Esophagus (tissue), 2 donors: ENCODE measurements at regions not wholly inside any gene's neighbourhood (a gene's known extent, or its start where the extent isn't known, plus 50 kb on each side); places are given as distances from the start of the nearest gene placed in this dataset.

Experiments used
- H3K27ac ChIP-seq, 2 donors: one replicate each; pipeline ENCODE4 v1.5.1; 2013; ENCODE audit warnings: low read depth in 2 of 2, mild to moderate bottlenecking in 2 of 2, inconsistent platforms in 1 of 2, low read length in 1 of 2, moderate library complexity in 1 of 2
- H3K27me3 ChIP-seq, 2 donors: one replicate each; pipeline ENCODE4 v1.6.1; 2013; ENCODE audit warnings: low read length in 2 of 2, control low read depth in 1 of 2, mild to moderate bottlenecking in 1 of 2; ENCODE audit not compliant: insufficient read depth in 2 of 2, control insufficient read depth in 1 of 2
- H3K36me3 ChIP-seq, 2 donors: one replicate each; pipeline ENCODE4 v1.6.1; 2013; ENCODE audit warnings: low read length in 1 of 2; ENCODE audit not compliant: control insufficient read depth in 2 of 2, insufficient read depth in 2 of 2
- H3K4me1 ChIP-seq, 2 donors: one replicate each; pipeline ENCODE4 v1.6.1; 2013; ENCODE audit warnings: low read length in 1 of 2; ENCODE audit not compliant: control insufficient read depth in 2 of 2, insufficient read depth in 2 of 2
- H3K4me3 ChIP-seq, 2 donors: one replicate each; pipeline ENCODE4 v1.5.1; 2013; ENCODE audit warnings: low read length in 2 of 2, mild to moderate bottlenecking in 2 of 2, low read depth in 1 of 2, moderate library complexity in 1 of 2
- H3K9me3 ChIP-seq, 2 donors: one replicate each; pipeline ENCODE4 v1.6.1; 2013; ENCODE audit warnings: mild to moderate bottlenecking in 2 of 2, low read depth in 1 of 2, low read length in 1 of 2, moderate library complexity in 1 of 2; ENCODE audit not compliant: control insufficient read depth in 2 of 2, insufficient read depth in 1 of 2
- WGBS, 2 donors: extraction: QIAGEN DNeasy Blood & Tissue Kit; methylation state at CpG; one replicate each; pipeline ENCODE4 v1.1.7; 2013; 5-methylcytosine and 5-hydroxymethylcytosine counted together
- donor health status: healthy with polysubstance abuse.
- donor health status: Bipolar disorder and iron deficiency.

DNA sequence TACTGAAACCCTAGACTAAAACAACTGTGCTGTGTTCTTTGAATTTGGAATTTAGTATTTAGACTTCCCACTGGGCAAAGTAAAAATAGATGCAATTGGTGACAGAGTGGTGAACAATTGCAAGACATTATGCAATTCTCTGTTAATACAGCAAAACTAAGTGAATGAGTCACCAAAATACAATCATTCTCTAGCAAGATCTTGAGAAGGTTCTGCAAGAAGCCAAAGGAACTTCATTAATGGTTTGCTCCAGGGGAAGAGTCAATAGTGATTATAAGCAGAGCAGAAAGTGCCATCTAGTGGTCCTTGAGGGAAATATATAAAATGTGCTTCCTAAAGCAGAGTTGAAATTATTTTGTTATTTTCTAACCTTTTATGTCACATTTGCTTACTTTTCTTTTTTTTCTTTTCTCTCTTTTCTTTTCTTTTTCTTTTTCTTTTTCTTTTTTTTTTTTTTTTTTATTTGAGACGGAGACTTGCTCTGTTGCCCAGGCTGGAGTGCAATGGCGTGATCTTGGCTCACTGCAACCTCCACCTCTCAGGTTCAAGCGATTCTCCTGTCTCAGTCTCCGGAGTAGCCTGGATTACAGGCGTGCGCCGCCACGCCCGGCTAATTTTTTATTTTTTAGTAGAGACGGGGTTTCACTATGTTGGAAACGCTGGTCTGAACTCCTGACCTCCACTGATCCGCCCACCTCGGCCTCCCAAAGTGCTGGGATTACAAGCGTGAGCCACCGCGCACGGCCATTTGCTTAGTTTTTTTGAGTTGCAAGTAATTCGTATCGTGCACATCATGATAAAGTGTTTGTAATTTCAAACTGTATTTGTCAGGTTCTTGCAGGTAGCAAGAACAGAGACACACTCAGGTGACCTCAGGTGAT, 99.2 kb downstream of the CTH start:
- H3K36me3 ChIP-seq, result no peaks in the 10 kb centered on the region
- no peaks in the 10 kb centered on the region for H3K4me1 ChIP-seq
- no peaks in the 10 kb centered on the region for H3K9me3 ChIP-seq
- no peak overlapping the region for H3K4me3 ChIP-seq
- WGBS, 2 donors, result 61 to 64% methylated on average over 19 of the region's 19 CpGs
- H3K27ac ChIP-seq, result no peak overlapping the region
- H3K27me3 ChIP-seq, result no peaks in the 10 kb centered on the region

DNA sequence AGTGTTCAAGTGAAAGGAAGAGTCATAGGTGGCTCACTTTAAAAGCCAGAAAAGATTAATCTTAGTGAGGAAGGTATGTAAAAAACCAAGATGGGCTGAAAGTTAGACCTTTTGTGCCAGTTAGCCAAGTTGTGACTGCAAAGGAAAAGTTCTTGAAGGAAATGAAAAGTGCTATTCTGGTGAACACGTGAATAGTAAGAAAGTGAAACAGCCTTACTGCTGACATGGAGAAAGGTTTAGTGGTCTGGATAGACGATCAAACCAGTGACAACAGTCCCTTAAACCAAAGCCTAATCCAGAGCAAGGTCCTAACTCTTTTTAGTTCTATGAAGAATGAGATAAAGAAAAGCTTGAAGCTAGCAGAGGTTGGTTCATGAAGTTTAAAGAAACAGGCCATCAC, 106.4 kb downstream of the CTH start:
- Histone ChIP-seq H3K27me3 (no peaks in the 10 kb centered on the region), H3K9me3 (no peaks in the 10 kb centered on the region)
- 62 to 68% methylated on average over 2 of the region's 2 CpGs for WGBS, 2 donors

DNA sequence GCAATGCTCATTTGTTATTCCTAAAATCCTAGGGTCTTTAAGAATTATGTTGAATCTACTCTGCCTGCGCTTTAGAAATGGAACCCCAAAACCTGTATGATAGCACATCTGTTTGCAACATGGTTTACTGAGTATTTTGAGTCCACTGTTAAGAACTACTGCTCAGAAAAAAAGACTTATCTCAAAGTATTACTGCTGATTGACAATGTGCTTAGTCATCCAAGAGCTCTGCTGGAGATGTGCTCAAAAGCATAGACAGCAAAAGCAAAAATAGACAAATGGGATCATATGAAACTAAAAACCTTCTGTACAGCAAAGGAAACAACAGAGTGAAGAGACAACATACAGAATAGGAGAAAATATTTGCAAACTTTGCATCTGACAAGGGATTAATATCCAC, 107.0 kb downstream of the CTH start:
- Histone ChIP-seq H3K27me3 (no peaks in the 10 kb centered on the region), H3K4me3 (no peak overlapping the region), H3K27ac (no peak overlapping the region), H3K4me1 (no peaks in the 10 kb centered on the region), H3K9me3 (no peaks in the 10 kb centered on the region), H3K36me3 (no peaks in the 10 kb centered on the region)
- WGBS, 2 donors, result 87 to 93% methylated on average over 1 of the region's 1 CpG

More for the DNA sequence above, 106.4 kb downstream of the CTH start:
- Histone ChIP-seq H3K27ac (no peak overlapping the region), H3K36me3 (no peaks in the 10 kb centered on the region), H3K4me1 (no peaks in the 10 kb centered on the region), H3K4me3 (no peak overlapping the region)

DNA sequence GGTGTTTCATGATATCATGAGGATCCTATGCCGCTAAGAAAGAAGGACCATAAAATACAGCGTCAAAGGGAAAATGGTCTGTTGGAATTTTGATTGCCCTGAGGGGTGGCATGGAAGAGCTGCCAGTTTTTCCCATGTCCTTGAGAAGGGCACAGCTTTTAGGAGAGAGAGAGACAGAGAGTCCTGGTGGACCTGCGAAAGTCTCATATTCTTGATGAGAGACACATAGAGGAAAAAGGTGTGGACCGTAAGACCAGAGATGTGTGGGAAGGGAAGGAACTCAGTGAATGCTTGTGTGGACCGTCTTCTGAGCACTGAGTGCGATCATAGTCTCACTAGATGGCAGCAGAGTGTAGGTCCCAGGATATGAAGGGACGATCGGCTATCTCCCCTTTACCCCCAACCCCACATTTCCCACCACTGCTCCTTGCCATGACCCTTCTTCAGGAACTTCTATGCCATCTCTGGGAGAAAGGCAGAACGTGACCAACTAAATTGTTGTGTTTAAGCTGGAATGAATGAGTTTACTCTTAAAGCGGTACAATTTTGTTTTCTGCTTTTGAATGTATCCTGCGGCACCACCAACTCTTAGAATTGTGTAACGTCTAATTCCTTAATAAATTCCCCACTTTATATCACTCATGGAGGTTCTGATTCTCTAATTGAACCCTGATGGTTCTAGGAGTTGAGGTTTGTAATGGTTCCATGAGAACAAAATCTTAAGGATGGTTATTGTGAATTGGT, 117.7 kb downstream of the CTH start:
- no peaks in the 10 kb centered on the region for H3K36me3 ChIP-seq
- no peaks in the 10 kb centered on the region for H3K27me3 ChIP-seq
- 43 to 45% methylated on average over 12 of the region's 12 CpGs for WGBS, 2 donors
- H3K4me3 ChIP-seq, result no peak overlapping the region
- no peak overlapping the region for H3K27ac ChIP-seq
- H3K4me1 ChIP-seq, result no peaks in the 10 kb centered on the region
- no peaks in the 10 kb centered on the region for H3K9me3 ChIP-seq

DNA sequence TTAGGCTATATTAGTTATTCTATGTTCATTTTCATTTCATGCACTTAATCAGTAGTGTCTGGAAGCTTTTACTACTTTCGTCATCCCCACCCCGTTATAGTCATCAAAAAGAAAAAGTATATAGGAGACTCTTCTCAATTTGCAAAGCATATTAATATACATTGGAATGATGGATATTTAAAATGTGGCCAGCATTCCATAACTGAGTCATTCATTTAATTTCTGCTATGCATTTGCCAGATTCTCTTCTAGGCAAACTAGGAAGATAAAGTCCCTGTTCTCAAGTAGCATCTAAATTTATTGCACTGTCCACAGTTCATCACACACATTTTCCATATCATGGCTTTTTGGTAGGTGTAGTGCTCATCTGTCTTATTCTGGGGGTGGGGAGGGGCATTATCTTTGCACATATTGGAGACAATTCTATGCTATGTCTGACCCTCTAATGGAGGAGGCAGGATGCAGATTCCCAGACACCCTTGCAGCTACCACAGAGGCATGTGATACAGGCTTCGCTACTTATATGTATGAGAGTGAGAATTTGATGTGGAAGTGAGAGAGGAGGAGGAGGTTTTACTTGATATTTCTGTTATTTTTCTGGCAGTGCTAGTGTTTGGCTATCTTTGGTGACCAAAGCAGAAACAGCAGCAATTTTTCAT, 125.8 kb downstream of the CTH start:
- WGBS, 2 donors, result 89 to 92% methylated on average over 3 of the region's 3 CpGs
- Histone ChIP-seq H3K4me1 (no peaks in the 10 kb centered on the region), H3K27ac (no peak overlapping the region), H3K4me3 (no peak overlapping the region), H3K36me3 (no peaks in the 10 kb centered on the region), H3K9me3 (no peaks in the 10 kb centered on the region), H3K27me3 (no peaks in the 10 kb centered on the region)

DNA sequence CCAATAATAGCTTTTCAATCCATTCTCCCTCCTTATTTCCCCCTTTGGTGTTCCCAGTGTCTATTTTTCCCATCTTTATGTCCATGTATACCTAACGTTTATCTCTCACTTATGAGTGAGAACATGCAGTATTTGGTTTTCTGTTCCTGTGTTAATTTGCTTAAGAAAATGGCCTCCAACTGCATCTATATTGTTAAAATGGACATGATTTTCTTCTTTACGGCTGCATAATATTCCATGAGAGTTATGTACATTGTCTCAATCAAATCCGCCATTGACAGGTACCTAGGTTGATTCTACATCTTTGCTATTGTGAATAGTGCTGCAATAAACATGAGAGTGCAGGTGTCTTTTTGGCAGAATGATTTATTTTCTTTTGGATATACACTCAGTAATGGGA, 126.7 kb downstream of the CTH start:
- WGBS, 2 donors, result 83 to 85% methylated on average over 3 of the region's 3 CpGs
- H3K4me3 ChIP-seq, result no peak overlapping the region
- no peaks in the 10 kb centered on the region for H3K4me1 ChIP-seq
- H3K9me3 ChIP-seq, result no peaks in the 10 kb centered on the region
- H3K27ac ChIP-seq, result no peak overlapping the region
- no peaks in the 10 kb centered on the region for H3K27me3 ChIP-seq
- no peaks in the 10 kb centered on the region for H3K36me3 ChIP-seq

DNA sequence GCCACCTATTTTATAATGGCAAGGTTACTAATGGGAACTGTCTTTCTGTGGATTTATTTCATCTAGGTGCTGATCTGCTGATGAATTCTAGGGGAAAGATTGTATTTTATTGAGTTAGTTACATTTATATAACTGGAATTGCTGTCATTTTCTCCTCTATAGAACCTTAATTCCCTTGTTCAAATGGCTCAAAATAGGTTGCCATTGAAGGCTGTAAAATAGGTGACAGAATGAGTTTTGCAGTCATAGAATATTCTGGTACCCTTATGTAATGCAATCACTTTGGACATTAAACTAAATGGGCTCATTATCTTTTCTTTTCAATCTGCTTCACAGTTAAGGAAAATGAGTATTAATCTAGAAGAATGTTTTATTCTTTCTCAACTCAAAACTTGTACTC, 131.0 kb downstream of the CTH start:
- Histone ChIP-seq H3K36me3 (no peaks in the 10 kb centered on the region), H3K27me3 (no peaks in the 10 kb centered on the region), H3K4me1 (no peaks in the 10 kb centered on the region), H3K4me3 (no peak overlapping the region), H3K9me3 (no peaks in the 10 kb centered on the region), H3K27ac (no peak overlapping the region)

DNA sequence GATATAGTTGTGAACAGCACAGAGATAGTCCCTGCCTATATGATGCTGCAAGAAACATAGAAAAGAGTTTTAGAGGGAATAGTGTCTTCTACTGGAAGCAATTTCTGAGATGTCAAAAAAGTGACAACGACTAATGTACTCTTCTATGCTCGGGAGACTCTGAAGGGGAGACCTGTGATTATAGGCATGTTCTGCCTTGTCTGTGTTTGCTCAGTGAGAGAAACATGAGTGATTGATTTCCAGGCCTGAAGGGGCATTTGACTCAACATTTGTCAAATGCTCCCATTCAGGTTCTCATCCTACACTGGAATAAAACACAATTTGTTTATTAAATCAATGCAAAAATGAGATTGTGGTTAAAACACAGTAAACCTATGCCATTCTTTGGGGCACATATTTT, 131.8 kb downstream of the CTH start:
- no peaks in the 10 kb centered on the region for H3K36me3 ChIP-seq
- H3K27me3 ChIP-seq, result no peaks in the 10 kb centered on the region
- H3K27ac ChIP-seq, result no peak overlapping the region
- H3K9me3 ChIP-seq, result no peaks in the 10 kb centered on the region
- 51 to 57% methylated on average over 2 of the region's 2 CpGs for WGBS, 2 donors
- H3K4me1 ChIP-seq, result no peaks in the 10 kb centered on the region
- no peak overlapping the region for H3K4me3 ChIP-seq

DNA sequence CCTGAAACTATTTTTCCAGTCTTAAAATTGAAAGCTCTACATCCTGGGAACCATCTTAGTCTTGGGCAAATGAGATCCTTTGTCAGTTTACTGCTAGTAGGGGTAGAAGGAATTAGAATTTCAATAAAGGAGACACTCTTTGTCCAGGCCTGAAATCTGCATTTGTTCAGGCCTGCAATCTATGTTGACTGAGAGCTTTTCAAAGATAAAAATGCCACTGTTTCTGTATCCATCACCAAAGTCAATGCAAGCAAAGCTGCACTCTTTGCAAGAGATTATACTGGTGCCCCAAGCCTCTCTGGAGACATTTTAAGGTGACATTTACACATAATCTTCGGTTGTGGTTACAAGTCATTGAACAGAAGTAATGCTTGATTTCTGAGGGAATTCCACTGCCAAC, 135.7 kb downstream of the CTH start:
- Histone ChIP-seq H3K9me3 (no peaks in the 10 kb centered on the region), H3K36me3 (no peaks in the 10 kb centered on the region), H3K4me3 (no peak overlapping the region), H3K27me3 (no peaks in the 10 kb centered on the region), H3K4me1 (no peaks in the 10 kb centered on the region), H3K27ac (no peak overlapping the region)
- WGBS, 2 donors, result 51 to 60% methylated on average over 1 of the region's 1 CpG
